GM21390 (cell line): ENCODE measurements at regions not wholly inside any gene's neighbourhood (a gene's known extent, or its start where the extent isn't known, plus 50 kb on each side); places are given as distances from the start of the nearest gene placed in this dataset.

Source experiments
- ATAC-seq: cut with Tn5 transposase; IDR thresholded peaks from one replicate; pipeline ENCODE4 v1.9.1; 2021; ENCODE audit not compliant: unreplicated experiment

GRCh38 chr4:32470087-32470585 is 1750.0 kb downstream of the PCDH7 start:
- ATAC-seq = no peak

GRCh38 chr4:32472918-32473317 is 1752.7 kb downstream of the PCDH7 start:
- ATAC-seq = no peak

- no peak for ATAC-seq
These were observed 1755.5 kb downstream of the PCDH7 start for GRCh38 chr4:32475710-32476109.

- ATAC-seq = no peak
These were observed 1757.3 kb downstream of the PCDH7 start for GRCh38 chr4:32477518-32477917.

- no peak for ATAC-seq
These were observed 1765.8 kb downstream of the PCDH7 start for GRCh38 chr4:32485956-32486355.

- no peak for ATAC-seq
These were observed 1768.5 kb downstream of the PCDH7 start for GRCh38 chr4:32488690-32489089.

DNA sequence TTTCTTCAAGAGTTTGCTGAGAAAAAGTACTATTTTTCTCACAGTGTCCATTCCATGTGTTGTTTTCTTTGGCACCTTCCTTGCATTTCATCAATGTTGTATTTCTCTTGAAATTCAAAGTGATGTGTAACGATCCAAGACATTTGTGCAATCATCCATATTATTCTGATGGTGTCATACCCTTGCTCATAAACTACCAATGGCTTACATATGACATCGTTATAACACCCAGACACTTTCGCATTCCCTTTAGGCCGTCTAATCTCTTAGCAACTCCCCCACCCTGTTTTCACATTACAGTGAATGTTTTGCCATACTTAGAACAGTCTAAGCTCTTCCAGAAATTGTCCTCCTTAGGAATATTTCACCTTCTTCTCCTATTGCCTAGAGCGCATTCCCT is 1779.0 kb downstream of the PCDH7 start:
- no peak for ATAC-seq

DNA sequence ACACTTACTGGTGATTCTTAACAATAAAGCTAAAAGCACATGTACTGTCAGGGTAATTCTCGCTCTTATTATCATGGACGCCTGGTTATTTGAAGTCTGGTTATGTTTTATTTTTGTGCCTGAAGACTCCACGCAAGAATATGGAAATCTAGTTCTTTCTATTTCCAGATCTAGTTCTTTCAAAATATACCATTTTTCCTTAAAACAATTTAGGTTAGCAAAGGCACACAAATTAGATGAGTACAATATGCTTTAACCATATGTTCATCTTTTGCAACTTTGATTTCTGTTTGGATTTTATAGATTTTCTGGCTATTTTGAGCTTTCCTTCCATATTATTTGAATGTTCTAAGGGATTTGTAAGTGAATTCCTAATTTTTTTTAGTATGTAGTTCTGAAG is 1783.1 kb downstream of the PCDH7 start:
- ATAC-seq = no peak

DNA sequence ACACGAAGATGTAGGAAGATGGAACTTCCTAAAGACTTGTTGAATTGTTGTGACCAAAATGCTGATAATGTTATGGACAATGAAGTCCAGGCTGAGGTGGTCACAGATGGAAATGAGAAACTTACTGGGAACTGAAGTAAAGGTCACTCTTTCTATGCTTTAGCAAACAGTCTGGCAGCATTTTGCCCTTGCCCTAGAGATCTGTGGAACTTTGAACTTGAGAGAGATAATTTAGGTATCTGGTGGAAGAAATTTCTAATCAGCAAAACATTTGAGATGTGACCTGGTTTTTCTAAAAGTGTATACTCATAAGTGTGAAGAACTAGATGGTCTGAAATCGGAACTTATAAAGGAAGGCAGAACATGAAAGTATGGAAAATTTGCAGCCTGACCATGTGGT is 1785.9 kb downstream of the PCDH7 start:
- no peak for ATAC-seq

DNA sequence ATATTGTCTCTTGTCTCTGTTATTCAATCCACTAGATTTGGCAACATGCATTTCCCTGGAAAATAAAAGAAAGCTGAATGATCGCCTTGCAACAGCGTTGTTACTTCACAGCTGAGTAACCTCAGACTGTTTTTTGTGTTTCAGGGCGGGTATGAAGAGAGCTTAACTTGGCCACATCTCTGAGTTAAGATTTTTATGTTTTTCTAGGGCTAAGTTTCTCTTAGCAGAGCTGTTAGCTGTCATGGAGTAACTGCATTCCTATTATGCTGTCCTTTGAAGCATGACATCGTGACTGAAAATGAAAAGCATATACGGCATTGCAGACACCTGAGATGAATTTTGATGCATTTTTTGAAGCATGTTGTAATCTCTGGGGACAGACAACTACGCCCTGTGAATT is 1798.9 kb downstream of the PCDH7 start:
- no peak for ATAC-seq

GRCh38 chr4:32525420-32525819 is 1805.3 kb downstream of the PCDH7 start:
- no peak for ATAC-seq

- no peak for ATAC-seq
These were observed 1824.7 kb downstream of the PCDH7 start for GRCh38 chr4:32544846-32545245.

- no peak for ATAC-seq
These were observed 1831.8 kb downstream of the PCDH7 start for GRCh38 chr4:32551943-32552342.

DNA sequence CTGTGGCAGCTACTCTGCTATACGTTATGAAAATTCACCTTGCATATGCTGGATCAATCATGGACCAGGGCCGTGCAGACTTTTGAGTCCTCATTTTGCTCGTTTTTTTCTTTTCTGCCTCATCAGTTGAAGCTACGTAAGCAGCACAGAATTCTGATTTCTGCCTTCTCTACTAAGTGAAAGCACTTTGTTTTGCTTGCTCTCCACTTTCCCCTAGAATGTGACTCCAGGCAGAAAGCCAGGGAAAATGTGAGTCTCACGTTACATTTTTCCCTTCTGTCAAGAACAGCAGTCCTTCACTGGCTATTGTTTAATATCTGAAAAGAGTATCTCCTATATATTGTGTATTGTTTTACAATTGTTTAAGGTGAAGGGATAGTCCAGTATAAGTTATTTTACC is 1840.1 kb downstream of the PCDH7 start:
- ATAC-seq = no peak

DNA sequence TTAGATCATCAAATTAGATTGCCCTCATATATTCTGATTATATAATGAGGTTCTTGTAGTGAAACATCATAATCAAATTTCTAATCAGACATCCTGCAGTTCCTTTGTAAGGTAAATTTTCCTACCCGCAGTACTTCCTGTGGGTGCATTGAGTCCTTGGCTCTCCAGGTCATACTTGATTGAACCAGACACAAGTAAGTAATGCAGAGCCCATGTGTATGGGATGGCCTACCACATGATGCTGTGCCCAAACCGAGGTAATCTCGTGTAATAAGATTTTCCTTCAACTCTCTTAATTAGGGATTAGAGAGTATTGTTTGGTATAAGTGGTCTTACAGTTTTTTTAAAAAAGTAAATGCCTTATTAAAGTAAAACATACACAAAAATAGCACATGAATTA is 1841.8 kb downstream of the PCDH7 start:
- ATAC-seq = no peak

DNA sequence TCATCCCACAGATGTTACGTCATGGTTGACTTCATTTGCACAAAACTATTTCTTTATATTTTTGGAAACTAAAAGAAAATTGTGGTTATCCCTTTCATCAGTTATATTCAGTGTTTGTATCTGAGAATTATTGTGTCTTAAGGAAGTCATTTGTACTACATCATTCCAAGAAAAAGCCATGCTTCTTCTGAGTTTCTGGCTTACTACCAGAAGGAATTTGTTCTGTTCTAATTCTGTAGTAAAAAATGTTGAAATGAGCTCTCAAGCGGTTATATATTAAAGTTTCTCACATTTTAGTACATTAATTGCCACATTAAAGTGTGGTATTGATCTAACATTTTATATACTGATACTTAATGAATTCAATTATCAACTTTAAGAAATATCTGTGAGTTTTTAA is 1844.5 kb downstream of the PCDH7 start:
- no peak for ATAC-seq

DNA sequence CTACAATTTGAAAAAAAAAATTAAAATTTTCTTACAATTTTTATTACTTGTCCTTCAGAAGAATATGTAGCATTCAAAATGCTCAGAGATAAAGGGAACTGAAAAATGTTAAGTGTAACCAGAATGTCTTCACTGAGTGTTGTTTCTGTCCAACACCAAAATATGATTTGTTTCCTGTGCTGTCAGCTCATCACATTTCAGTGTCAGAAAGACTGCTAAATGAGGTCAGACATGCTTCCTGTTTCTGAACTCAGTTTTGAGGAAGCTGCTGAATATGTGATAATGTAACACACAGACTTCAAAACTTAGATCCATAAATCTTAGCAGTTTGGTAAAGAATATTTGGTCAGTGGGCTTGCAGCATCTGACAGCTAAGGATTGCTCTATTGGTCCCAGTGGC is 1849.7 kb downstream of the PCDH7 start:
- ATAC-seq = no peak

GRCh38 chr4:32572366-32572765 is 1852.2 kb downstream of the PCDH7 start:
- ATAC-seq = no peak

- ATAC-seq = no peak
These were observed 1854.6 kb downstream of the PCDH7 start for GRCh38 chr4:32574803-32575202.

DNA sequence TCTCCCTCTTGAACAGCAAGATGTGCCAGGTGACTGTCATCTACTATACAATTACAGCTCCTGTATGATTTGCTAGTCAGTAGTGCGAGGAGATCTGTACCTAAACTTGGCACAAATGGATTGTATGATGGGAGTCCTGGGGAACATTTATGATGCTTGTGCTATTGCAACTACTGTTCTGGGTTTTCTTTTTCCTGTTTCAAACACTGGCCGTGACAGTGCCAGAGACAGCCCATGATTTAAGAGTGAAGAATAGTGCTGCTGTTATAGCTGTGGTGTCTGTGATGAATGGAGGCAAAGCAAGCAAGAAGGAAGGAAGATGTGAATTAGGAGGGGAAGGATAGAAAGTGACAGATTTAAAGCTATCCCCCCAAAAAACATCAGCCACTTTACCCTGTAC is 1868.9 kb downstream of the PCDH7 start:
- no peak for ATAC-seq

DNA sequence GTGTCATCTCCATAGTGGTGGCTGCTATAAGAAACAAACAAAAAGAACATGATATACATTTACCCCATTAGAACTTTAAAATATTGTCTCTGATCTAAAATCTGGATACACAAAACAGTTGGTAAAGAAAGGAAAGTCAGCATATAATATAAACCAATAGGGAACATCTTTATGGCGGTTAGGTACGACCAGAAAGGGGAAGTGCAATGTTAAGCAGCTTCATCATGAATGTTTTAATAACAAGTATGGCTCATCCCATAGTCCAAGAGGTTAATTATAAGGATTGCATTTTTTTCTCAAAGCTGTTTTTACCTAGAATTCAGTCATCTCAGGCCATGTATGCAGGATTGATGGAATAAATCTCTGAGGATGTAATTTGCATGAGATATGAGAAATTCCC is 1869.7 kb downstream of the PCDH7 start:
- ATAC-seq = no peak

DNA sequence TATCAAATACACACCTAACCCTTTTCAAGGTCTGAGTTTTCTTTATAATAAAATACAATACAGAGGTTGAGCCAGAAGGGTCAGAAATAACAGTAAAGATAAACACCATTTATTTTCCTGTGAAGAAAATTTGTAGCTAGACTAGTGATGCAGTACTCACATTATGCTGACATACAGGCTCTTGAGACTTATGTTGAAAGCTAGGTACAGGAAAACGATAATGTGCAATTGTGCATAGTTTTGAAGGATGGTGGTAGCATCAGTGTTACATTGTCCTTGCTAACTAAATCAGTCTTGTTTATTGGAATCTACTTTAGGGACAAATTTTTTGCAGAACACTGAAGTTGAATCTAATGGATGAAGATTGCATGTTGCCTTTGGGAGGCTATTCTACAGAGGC is 1877.2 kb downstream of the PCDH7 start:
- ATAC-seq = no peak

DNA sequence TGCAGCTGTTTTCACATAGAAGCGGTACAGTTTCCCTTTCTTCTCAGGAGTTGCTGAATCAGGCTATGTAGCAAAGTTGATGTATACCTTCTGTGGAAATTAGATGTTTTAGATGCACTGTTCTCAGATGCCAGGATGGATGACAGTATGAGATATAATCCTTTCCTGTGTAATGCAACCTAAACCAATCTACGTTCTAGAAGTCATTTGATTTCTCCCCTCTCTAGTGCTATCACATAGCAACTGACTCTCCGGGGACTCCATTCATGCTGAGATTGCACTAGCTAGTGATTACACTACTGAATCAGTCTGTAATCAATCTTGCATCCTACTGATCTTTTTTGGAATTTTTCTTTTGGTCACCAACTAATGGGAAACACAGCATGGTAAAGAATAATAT is 1881.7 kb downstream of the PCDH7 start:
- ATAC-seq = no peak

DNA sequence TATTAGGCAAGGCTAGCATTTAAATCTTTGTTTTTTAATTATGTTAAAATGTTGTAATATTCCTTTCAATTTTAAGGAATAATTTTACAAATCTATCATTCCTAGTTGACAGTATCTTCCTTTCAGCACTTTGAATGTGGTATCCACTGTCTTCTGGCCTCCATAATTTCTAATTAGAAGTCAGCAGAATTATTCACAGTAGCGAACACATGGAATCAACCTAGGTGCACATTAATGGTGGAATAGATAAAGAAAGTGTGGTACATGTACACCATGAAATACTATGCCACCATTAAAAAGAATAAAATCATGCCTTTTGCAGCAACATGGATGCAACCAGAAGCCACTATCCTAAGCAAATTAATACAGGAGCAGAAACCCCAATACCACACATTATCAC is 1887.8 kb downstream of the PCDH7 start:
- no peak for ATAC-seq
